Fibroblast of pulmonary artery (primary cell): ENCODE measurements at regions not wholly inside any gene's neighbourhood (a gene's known extent, or its start where the extent isn't known, plus 50 kb on each side); places are given as distances from the start of the nearest gene placed in this dataset.

Experiments used
- DNase-seq: peaks from one replicate; pipeline ENCODE4 v3.0.0-alpha.2; 2010; ENCODE audit warnings: low read depth
- H3K4me3 ChIP-seq: replicated peaks from 2 replicates; pipeline ENCODE4 v1.5.1; 2011; ENCODE audit warnings: low read depth, mild to moderate bottlenecking, control low read depth, low read length, moderate library complexity
- CTCF ChIP-seq: IDR thresholded peaks from 2 replicates; pipeline ENCODE4 v1.5.1; 2011; ENCODE audit warnings: mild to moderate bottlenecking, control low read depth, low read length, inconsistent platforms; ENCODE audit errors: missing control alignments

GRCh38 chr10:3969876-3970666 is 185.1 kb upstream of the KLF6 start:
- no peak overlapping the region for H3K4me3 ChIP-seq
- DNase-seq: no peak
- TF ChIP-seq CTCF: no peak

GRCh38 chr10:3968727-3969126 is 183.7 kb upstream of the KLF6 start:
- no peak for DNase-seq
- no peak for TF ChIP-seq CTCF
- no peak overlapping the region for H3K4me3 ChIP-seq

- no peak for DNase-seq
- no peak for TF ChIP-seq CTCF
- no peak overlapping the region for H3K4me3 ChIP-seq
These were observed 179.5 kb upstream of the KLF6 start for GRCh38 chr10:3964516-3964915.

- TF ChIP-seq CTCF: no peak
- DNase-seq: no peak
- no peak overlapping the region for H3K4me3 ChIP-seq
These were observed 178.2 kb upstream of the KLF6 start for GRCh38 chr10:3963191-3963673.

GRCh38 chr10:3961082-3961481 is 176.1 kb upstream of the KLF6 start:
- TF ChIP-seq CTCF: no peak
- DNase-seq: no peak
- no peak overlapping the region for H3K4me3 ChIP-seq

- TF ChIP-seq CTCF: no peak
- no peak overlapping the region for H3K4me3 ChIP-seq
- DNase-seq: no peak
These were observed 175.5 kb upstream of the KLF6 start for GRCh38 chr10:3960496-3960895.
